A673 (cell line): ENCODE measurements at regions not wholly inside any gene's neighbourhood (a gene's known extent, or its start where the extent isn't known, plus 50 kb on each side); places are given as distances from the start of the nearest gene placed in this dataset.

Source experiments
- EZH2 ChIP-seq: fragments of 200-600 bp; sonication (generic); IDR thresholded peaks from 2 replicates; pipeline ENCODE4 v1.6.1; 2017; ENCODE audit warnings: borderline replicate concordance, low read depth, mild to moderate bottlenecking, mixed read lengths, antibody characterized with exemption, low read length; ENCODE audit not compliant: poor library complexity, severe bottlenecking
- TF ChIP-seq, protein P1 (sequence below): fragments of 300-800, 200-600 bp; sonication (generic); conservative IDR thresholded peaks from 2 replicates; pipeline ENCODE4 v1.5.1; 2017; ENCODE audit warnings: low read depth, mild to moderate bottlenecking, antibody characterized with exemption, low read length, moderate library complexity, mixed read lengths

DNA sequence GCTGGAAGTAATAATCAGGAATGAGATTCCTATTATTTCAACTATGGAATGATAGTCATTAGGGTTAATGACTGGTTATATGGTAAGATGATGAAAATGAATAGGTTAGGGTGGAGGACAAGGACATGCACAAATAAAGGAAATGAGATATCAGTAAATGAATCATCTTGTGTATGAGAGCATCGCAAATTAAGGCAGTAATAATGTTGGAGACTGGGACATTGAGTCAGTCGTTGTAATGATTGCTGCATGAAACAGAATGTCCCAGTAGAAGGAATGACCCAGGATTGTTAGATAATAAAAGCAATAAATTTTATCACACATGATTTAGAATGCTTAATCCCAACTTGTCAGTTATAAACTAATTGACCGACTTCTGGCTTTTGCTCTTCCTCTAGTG, 1733.7 kb upstream of the PCDH20 start:
- TF ChIP-seq, protein P1, sequence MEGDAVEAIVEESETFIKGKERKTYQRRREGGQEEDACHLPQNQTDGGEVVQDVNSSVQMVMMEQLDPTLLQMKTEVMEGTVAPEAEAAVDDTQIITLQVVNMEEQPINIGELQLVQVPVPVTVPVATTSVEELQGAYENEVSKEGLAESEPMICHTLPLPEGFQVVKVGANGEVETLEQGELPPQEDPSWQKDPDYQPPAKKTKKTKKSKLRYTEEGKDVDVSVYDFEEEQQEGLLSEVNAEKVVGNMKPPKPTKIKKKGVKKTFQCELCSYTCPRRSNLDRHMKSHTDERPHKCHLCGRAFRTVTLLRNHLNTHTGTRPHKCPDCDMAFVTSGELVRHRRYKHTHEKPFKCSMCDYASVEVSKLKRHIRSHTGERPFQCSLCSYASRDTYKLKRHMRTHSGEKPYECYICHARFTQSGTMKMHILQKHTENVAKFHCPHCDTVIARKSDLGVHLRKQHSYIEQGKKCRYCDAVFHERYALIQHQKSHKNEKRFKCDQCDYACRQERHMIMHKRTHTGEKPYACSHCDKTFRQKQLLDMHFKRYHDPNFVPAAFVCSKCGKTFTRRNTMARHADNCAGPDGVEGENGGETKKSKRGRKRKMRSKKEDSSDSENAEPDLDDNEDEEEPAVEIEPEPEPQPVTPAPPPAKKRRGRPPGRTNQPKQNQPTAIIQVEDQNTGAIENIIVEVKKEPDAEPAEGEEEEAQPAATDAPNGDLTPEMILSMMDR = no peak
- TF ChIP-seq EZH2 = no peak
